ENCODE measurements at regions not wholly inside any gene's neighbourhood (a gene's known extent, or its start where the extent isn't known, plus 50 kb on each side); places are given as distances from the start of the nearest gene placed in this dataset.

DNA sequence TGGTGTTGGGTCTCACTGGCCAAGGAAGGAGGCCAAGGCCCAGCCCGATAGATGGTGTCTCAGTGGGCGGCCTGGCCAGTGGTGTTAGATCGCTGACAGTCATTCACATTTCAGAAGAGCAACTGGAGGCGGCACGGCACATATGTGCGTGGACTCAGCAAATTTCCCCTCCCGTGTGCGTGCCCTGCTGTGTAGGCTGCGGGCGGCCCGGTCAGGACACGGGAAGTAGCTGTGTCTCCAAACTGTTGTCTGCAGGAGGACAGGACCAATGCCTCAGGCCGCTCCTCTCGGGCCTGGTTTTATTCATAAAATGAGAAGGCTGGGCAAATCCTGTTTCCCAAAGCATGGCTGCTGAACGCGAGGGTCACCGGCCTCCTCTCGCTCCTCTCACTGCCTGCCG, 711.7 kb downstream of the BRD1 start:
- TF ChIP-seq POLR2AphosphoS5 (IDR thresholded peaks at IDR 0.05; ENCODE audit: low read depth, low read length): no peak
- TF ChIP-seq POLR2A (IDR thresholded peaks at IDR 0.05; ENCODE audit: low read depth, low read length): no peak
- no peak for TF ChIP-seq SPI1 (IDR thresholded peaks at IDR 0.05; ENCODE audit: low read depth, low read length)
- no peak for TF ChIP-seq TAF1 (IDR thresholded peaks at IDR 0.05; ENCODE audit: low read depth, low read length)
- no peak for TF ChIP-seq PAX5 (IDR thresholded peaks at IDR 0.05; ENCODE audit: insufficient read depth, low read length, severe bottlenecking)
- TF ChIP-seq POU2F2 (IDR thresholded peaks at IDR 0.05; ENCODE audit: low read depth, low read length): no peak

Measured in GM12891 (cell line).